ENCODE measurements at regions not wholly inside any gene's neighbourhood (a gene's known extent, or its start where the extent isn't known, plus 50 kb on each side); places are given as distances from the start of the nearest gene placed in this dataset.
"Not testable (repeated sequence)": the region's sequence is repeated elsewhere in the genome, so short reads cannot be mapped to it uniquely, and the experiment has no call there.

DNA sequence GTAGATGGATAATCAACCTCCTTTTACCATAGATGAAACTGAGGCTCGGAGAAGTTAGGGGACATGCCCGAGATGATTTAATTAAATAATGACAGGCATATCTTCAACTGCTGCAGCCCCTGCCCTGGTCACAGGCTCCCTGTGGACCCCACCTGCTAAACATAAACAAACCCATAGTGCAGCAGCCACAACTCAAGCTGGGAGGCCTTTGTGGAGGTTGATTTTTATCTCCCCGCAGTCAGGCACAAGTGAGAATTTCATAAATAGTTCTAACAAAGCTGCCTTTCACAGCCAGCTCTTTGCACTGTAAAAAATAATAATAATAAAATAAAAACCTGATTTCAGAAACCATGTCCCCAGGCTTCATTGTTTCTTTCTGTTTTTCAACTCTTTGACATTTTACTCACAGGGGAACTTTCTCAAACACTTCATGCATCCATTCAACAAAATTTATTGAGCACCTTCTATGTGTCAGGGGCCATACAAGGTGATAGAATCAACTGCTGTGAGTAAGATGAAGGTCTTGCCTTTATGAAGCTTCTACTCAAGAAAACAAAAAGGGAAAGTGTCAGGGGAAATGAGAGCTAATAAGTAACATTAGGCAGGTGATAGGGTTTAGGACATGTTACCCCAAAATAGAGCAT is 393.6 kb upstream of the PROK2 start:
- no peak for DNase-seq (ENCODE audit: low read depth)

DNA sequence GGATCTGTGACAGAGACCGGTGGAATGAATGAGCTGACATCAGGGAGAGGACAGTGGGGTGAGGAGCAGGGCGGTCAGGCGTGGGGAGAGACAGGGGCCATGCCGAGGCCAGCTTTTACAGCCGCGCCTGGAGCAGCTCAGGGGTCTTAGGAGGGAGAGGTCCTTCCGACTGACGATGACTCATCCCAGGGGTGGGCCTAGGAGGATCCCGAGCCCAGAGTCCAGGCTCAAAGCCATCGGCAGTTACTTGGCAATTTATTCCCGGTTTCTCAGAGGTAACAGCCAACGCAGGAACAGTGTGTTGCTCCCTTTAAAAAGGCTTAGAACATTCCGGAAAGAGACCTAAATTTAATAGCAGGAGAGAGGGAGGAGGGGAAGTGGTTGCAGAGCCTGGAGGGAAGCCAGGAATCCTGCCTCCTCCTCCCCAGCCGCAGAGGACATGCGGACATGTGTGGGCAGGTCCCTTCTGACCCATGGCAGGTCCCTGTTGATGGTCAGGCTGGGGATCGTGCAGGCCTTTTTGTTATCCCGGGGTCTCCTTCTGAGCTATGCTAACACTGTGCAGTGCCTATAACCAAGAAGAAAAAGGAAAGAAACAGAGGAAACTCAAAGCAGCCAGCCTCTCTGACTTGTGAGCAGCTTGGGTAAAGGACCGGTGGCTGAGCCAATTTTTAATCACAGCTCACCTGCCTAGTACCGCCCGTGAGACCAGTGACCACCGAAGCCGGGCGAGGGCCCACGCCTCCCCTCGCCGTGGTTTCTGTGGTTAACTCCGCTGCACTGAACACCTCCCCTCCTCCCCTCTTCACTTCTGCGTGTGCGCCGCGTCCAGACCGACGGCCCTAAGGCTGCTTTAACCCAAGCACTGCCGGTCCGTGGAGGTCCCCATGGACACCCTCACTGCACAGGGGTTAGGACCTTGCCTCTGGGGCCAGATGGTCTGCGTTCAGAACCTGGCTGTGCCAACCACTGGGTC is 392.4 kb upstream of the PROK2 start:
- DNase-seq (ENCODE audit: low read depth), result no peak

DNA sequence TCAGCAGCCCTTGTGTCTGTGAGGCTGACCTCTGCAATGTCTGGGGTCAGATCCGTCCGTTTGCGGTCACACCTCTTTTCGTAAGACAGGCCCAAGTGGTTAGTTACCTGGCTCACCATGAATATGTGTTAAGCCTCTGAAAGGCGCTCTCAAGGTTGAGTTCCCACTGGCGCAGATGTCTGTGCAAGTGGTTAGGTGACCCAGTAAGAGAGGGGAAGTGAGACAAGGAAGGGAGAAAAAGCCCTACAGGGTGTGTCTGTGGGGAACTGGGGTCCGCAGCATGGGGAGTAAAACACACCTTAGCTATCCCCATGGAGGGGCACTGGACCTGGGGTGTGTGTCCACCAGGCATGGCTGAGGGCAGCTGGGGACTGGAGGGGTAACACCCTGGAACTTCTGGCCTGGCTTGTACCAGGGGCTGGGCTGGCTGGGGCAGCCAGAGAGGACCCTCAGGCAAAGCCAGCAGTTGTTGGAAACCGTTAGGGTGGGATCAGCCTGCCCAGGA is 391.6 kb upstream of the PROK2 start:
- no peak for DNase-seq (ENCODE audit: low read depth)

DNA sequence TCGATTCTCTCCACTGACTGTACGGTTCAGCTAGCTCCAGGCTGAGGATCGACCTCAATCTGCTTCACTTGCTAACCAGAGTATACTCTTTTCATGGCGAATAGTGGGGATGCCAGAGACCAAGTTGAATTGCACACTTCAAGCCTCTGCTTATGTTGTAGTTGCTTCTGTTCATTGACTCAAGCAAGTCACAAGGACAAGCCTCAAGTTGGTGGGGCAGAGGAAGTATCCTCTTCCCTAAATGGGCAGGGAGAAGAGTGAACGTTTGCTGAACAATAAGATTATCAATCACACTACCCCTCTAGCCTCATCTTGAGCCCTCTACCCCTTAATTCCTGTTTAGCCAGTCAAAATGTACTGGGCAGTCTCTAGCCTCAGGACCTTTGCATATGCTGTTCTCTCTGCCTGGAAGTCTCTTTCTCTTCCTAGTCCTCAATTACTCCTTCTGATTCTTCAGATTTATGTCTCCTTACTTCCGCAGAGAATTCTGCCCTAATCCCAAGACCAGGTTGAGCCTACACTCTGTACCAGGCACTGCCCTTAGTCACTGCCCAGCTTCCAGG is 390.4 kb upstream of the PROK2 start:
- no peak for DNase-seq (ENCODE audit: low read depth)

DNA sequence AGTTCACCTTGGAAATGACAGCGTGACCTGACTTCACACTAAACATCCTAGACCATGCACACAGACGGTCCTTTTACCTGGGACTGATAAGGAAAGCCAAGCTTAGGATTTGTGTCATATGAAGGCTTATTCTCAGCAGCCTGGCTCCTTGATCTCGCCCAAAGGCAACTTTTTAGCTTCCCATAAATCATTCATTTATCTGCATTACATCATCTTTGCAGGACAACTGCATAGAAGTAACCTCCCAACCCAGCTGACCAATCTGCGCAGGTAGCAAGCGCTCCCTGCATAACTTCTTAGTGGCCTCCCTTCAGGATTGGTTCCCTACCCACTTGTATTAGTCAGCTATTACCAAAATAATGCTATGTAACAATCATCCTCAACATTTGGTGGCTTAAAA is 389.9 kb upstream of the PROK2 start:
- no peak for DNase-seq (ENCODE audit: low read depth)

DNA sequence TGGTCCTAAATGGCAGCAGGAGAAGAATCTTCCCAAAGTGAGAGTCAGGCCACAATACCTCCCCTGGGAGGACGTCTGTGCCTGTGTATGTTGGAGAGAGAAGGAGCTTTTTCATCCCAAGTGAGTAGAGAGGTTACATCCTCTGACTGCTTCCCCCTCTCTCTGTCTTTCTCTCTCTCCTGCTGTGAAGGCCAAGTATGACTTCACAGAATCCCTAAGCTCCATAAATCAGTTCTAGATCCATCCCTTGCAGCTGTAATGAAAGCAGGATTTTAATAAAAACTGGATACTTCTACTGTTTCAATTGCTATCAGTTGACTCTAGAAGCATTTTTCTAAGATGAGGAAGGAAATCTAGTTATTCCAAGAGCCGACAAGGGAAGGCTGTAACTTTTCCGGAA is 389.1 kb upstream of the PROK2 start:
- DNase-seq (ENCODE audit: low read depth), result no peak

DNA sequence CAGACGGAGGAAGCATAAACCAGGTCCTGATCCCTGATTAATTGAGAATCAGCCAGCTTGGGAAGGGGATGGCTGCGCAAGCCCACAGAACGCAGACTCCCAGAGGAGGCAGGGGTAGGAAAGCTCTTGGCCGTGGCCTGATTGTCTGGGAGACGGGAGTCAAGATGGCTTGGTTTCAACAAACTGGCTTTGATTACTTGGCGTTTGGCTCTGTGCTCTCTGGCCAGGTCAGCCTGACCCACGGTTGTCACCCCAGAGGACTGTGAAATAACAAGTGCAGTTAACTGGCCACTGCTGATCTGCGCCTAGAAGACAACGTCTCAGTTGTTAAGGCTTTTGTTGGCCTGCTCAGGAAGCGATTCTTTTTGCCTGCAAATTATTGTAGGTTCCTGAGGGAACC is 387.0 kb upstream of the PROK2 start:
- no peak for DNase-seq (ENCODE audit: low read depth)

DNA sequence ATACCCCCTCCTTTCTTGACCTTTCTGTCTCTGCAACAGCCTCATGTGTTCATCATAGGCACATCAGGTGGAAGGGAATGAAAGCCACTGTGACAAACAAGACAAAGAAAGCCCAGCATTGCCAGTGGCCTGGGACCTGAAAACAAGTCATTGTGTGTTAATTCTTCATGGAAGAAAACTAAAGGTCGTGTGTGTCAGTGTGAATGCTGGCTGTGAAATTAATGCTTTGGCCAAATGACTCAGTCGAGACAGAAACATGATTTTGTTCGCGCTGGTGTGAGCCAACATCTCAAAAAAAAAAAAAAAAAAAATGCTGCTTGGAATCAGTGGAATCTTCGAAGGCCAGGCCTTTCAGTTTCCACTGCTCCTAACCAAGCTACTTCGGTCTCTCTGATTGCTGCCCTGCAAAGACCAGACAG is 386.5 kb upstream of the PROK2 start:
- no peak for DNase-seq (ENCODE audit: low read depth)

DNA sequence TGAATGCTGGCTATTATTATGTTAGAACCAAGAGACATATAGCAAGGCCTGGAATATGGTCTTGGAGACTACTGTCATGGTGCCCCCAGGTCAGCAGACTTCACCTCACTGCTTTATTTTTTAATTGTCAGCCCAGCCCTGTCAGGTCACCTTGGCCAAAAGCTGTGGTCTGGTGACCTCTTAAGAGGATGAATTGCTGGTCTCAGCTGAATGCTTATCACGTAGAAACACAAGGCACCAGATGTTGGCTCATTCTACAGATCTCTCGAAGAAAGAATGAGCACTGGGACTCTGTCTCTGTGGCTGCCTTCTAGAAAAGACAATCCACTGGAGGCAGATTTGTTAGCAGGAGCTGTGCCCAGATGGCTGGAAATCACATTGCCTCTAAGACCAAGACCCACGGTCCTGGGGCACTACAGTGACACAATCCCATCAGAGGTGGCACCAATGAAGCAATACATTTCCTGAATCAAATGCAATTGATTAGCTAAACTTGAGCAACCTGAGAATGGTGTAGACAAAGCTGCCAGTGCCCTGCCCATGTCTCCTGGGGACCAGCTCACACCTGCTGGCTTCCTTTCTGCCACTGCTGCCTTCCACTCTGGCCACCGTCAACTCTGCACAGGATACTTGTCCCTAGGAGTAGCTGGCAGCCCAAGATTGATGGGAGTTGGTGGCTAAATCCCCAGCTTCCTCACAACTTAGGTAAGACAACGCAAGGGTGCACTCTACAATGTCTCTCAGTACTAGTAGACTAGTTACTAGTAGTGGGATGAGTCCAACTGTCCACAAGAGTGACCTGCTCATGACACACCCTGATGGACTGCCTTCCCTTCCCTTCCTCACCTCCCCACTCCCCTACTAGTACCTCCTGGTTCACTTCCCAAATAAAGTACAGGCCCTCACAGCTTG is 384.9 kb upstream of the PROK2 start:
- DNase-seq (ENCODE audit: low read depth), result no peak

DNA sequence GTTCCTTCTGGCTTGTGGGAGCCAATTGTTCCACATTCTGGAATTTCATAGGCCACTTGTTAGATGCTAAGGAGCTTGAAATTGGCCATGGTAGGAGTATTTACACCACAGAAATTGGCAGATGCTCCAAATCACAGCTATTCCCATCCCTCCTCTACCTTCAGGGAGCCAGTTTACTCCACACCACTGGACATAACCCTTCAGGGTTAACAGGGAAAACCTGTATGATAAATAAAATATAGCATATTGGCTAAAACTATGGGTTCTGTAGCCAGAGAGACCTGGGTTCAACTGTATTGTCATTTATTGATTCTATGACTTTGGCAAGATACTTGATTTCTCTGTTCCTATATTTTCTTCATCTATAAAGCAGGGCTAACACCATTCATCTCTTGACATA is 384.2 kb upstream of the PROK2 start:
- no peak for DNase-seq (ENCODE audit: low read depth)

DNA sequence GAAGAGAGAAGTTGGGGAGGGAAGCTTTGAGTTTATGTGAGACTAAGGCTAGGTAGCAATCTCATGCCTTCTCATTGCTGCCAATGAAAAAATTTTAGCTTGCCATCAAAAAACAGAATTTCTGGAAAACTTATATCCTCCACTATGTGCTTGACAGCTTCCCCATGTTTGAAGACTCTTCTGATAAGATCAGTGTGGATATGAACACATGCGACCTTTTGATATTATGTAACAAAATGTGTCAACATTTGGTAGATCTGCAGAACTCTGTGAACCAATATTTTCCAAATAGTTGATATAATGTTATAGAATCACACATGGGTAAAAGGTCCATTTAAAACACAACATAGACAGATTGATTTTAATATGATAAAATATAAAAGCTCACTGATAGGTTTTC is 380.9 kb upstream of the PROK2 start:
- DNase-seq (ENCODE audit: low read depth), result no peak

DNA sequence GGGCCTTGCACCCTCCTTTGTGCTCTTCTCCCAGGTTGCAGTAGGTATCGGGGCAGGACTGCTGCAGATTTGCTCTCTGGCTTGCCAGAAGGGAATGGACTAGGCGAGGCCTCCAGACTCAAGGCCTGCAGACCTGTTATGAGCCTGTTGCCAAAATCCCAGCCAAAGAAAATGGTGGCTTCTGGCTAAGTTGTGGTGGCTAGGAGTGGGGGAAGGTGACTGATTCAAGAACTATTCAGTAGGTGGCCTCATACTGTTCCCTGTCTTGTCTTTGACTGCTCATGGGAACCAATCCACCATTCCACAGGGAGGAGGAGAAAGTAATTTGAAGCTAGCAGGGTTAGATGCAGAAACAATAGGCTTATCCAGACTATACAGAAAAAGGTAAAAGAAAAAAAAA is 380.4 kb upstream of the PROK2 start:
- no peak for DNase-seq (ENCODE audit: low read depth)

DNA sequence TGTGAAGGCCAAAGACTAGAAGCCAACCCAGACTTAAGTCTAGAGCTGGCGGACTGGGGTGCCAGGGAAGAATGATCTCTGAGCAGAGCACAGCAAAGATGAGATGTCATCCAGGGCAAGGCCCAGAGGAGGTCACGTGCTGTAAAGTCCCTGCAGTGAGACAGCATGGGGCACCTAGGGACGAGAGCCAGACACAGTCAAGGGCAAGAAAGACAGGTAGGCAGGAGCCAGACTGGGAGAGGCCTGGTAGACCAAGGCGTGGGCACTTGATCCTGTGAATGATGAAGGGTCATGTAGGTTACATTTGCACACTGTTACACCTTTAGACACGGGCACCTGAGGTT is 379.7 kb upstream of the PROK2 start:
- DNase-seq (ENCODE audit: low read depth), result no peak

DNA sequence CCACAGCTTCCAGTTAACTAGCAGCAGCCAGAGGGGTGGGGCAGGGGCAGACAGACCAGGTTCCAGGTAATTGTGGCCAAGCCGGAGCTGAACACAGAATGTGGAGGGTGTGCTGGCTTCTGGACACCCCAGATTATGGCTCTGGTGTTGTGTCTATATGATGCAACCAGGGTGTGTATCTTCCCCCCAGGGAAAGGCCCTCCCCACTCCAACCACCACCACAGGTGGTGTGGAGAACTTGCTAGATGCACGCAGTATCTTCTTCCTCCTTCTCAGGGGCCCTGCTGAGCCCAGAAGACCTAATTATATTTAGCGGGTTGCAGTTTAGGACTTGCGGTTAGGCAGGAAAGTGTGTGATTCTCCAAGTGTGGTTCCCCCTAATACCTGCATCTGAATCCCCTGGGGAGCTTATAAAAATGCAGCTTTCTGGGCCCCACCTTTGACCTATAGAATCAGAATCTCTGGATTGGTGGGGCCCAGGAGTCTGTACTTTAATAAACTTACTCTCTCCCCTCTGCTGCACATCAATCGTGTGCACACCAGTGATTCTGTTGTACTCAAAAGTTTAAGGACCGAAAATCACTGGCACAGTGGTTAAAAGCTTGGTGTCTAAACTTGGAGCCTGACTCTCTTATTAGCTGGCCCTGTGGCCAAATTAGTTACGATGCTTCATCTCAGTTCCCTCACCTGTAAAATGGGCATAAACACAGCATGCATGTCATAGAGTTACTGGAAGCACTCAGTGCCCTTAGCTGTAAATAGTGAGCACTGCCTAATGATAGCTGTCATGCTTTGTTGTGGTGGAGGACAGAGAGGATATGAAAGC is 379.1 kb upstream of the PROK2 start:
- DNase-seq (ENCODE audit: low read depth), result no peak

DNA sequence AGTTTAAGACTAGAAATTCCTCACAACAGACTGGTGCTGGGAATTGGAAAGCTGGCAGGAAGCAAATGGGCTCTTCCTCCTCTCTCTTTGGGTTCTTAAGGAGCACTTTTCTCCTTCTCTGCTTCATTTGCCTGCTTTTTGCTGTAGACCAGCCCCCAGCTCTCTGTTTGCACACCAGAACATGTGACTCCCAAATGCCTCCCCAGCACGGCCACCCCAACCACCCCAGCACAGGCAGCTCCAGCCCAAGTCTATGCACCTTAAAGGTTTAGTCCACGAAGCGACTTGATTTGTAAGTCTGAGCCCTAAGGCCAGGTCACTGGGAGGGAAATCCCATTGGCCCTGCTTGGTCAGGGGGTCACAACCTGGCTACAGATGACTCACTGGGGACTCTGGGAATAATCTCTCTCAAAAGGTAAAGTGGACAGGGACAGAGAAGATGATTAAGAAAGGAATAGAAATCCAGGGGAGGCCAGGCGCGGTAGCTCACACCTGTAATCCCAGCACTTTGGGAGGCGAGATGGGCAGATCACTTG is 377.8 kb upstream of the PROK2 start:
- no peak for DNase-seq (ENCODE audit: low read depth)

DNA sequence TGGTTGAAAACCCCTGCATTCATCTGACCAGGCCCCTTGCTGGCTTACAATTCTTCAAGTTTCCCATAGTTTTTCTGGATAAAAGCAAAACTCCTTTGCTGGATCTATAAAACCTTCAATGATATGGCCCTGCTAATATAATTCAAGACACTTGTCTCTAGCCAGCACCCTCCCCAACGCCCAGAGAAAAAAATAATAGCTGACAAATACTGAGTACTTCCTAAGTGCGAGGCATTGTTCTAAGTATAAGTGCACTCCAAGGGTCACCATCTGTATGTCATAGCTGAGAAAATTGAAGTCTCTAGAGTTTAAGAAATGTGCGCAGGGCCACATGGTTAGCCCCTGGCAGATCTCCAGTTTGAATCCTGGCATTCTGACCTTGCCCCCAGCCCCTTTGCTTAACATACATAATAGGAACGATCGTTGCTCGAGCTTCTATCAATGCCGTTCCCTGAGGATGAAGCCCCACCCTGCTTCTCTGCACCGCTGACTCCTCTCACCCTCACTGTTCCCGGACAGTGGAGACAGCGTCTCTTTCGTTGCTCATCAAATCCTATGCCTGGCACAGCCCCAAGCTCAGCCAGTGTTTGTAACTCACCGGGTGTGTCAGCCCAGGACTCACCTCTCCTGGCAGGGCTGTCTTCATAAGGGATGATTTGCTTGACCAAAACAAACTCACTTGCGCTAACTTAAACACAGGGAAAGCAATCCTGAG is 377.1 kb upstream of the PROK2 start:
- DNase-seq (ENCODE audit: low read depth), result no peak

DNA sequence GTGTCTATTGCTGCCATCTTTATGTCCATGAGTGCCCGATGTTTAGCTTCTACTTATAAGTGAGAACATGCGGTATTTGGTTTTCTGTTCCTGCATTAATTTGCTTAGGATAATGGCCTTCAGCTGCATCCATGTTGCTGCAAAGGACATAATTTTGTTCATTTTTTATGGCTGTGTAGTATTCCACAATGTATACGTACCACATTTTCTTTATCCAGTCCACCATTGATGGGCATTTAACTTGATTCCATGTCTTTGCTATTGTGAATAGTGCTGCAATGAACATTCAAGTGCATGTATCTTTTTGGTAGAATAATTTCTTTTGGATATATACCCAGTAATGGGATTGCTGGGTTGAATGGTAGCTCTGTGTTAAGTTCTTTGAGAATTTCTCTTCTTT is 376.3 kb upstream of the PROK2 start:
- not testable (repeated sequence) for DNase-seq (ENCODE audit: low read depth)

DNA sequence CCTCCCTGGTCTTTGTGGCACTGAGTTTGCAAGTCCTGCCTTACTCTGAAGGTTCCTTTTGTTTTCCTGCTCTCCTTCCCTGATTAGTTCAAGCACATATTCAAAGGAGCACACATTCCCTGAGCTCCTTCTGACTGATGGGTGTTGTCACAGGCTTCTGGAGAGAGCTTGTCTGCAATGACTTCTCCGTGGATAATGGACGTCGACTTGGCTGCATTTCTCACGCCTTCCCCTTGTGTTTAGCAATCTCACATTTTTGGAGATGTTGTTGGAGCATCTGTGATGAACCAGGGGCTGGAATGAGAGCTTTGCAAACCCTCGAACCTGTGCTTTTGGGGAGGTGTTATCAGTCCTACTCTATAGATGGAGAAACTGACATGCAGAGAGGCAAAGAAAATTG is 375.4 kb upstream of the PROK2 start:
- DNase-seq (ENCODE audit: low read depth), result no peak

DNA sequence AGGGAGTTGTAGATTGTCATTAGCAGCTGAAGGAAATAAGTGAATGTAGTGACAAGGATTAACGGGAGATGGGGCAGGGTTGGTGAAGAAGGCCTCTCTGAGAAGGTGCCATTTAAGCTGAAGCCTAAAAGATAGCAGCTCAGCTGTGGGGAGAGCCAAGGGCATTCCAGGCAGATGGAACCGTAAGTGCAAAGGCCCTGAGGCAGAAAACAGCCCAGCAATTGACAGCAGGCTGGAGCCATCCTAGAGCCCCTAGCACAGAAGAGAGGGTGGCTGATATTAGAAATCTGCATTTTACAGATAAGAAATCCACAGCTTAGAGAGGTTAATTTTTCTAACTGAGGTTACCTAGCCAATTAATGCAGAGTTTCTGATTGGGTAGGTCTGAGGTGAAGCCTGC is 374.5 kb upstream of the PROK2 start:
- no peak for DNase-seq (ENCODE audit: low read depth)

Measured in forelimb muscle (tissue), 1 donor.